Ecto neural progenitor cell (in vitro differentiated cells): ENCODE measurements at regions not wholly inside any gene's neighbourhood (a gene's known extent, or its start where the extent isn't known, plus 50 kb on each side); places are given as distances from the start of the nearest gene placed in this dataset.
"Not testable (repeated sequence)": the region's sequence is repeated elsewhere in the genome, so short reads cannot be mapped to it uniquely, and the experiment has no call there.

Experiments used
- DNase-seq: peaks from one replicate; pipeline ENCODE4 v3.0.0-alpha.2; 2018; ENCODE audit warnings: low spot score

GRCh38 chr12:66733321-66733720, 54.4 kb upstream of the GRIP1 start:
- DNase-seq, result no peak

DNA sequence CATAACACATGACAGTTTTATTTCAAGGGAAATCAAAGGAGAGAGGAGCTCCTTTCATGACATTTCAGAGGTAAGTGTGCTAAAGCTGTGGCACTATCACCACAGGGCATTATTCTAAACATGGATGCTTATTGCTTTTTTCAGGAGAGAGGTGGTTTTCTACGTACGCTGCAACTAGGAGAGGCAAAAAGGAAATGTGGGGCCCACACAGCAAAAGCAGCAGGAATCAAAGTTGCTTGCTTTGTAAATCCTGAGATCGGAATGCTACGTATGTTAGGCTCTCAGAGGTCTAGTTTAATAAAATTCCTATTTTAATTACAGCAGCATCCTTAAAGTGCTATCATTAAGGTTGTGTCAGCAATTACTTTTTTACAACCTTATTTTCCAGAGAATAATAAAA, 55.0 kb upstream of the GRIP1 start:
- DNase-seq, result no peak

GRCh38 chr12:66735275-66735674, 56.4 kb upstream of the GRIP1 start:
- DNase-seq, result no peak

GRCh38 chr12:66736931-66737330, 58.1 kb upstream of the GRIP1 start:
- no peak for DNase-seq

DNA sequence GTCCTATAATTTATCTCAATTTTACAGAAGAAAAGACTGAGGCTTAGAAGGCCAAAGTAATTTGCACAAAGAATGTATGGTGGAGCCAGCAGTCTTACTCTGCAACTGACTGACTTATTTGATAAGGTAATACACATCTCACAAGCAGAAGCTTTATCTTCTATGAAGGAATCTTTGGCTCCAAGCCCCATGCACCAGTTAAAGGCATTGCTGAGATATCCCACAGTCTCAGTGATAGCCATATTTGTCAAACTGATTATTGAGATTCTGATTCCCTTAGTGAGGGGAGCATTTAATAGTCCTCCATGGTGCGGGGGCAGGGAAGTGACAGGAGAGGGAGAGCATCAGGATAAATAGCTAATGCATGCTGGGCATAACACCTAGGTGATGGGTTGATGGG, 60.4 kb upstream of the GRIP1 start:
- DNase-seq, result no peak

DNA sequence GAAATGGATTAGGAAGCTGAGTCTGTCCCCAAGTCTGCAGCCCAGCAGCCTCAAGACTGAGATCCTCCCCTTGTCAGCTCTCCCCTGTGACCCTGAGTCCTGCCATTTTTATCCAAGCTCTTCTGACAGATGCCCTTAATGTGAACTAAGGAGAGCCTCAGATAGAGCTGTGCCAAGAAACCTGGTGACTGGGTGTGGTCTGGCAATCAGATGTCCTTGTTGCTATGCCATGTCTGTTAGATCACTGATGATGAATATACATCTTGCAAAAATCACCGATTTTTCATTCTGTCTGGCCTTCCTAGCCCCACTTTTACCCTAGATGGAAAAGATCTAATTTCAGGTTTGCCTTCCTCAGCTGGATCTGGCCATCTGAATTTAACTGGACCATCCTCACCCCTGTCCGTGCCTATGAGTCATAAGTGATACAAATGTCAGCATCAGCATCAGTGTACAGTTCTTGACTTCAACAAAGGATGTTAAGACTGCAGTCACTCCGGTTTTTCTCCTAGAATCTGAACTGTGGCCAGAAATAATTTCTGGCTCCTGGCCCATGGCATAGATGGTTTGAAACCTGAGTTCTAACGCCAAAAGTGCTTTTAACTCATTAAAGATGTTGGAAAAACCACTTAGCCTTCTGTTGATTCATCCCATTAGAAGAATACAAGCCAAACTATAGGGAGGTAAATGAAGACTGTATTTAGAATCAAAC, 61.2 kb upstream of the GRIP1 start:
- no peak for DNase-seq

- no peak for DNase-seq
Measured at GRCh38 chr12:66740732-66741131, 61.9 kb upstream of the GRIP1 start.

- no peak for DNase-seq
Measured at GRCh38 chr12:66741919-66742318, 63.0 kb upstream of the GRIP1 start.

GRCh38 chr12:66742508-66743367, 63.9 kb upstream of the GRIP1 start:
- DNase-seq, result no peak

GRCh38 chr12:66744461-66744860, 65.6 kb upstream of the GRIP1 start:
- DNase-seq, result no peak

DNA sequence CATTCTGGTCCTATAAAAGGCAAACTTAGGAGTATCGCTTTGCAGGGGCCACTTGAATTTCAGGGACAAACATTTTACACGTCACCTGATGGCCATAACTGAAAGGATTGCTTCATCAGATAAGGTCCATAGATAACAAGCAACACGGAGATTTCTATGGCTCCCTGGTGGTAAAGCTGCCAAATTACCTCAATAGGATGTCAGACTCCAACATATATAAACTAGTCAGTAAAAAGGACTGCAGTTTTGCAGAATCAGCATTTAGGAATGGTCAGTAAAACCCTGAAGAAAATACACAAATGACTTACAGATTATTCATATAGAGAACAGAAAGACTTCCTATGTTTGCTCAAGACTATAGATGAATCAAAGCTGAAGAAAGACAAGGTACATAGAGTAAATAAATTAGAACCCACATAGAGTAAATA, 66.1 kb upstream of the GRIP1 start:
- DNase-seq, result no peak

DNA sequence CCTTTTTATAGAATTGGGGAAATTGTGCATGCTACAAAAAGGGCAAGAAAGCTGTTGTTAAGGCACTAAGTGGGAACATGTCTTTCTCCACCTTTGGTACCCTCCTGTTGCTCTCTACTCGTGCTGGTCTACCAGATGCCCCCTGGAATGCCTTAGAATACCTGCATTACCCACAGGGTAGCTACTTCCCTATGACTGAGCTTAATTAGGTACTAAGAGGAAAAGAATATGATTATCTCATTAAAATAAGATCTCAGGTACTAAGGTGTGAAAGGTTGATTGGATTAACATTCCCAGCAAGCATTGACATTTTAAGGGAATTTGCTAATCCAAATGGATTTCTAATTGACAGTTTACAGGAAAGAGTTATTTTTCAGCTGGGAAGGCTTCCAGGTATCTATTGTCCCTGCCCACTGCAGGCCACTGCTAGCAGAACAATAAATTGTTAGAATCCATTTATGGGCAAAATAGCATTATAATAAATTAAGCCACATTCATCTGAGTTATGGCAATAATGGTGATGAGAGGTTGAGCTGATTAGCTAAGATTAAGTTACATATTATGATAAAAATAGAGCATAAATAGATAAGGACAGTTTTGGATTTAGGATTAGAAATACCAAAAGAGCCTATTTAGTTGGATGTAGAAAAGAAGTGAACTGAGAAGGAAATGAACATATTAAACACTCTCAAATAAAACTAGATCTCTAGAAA, 67.8 kb upstream of the GRIP1 start:
- DNase-seq, result no peak

- no peak for DNase-seq
Measured at GRCh38 chr12:66751432-66752113, 72.7 kb upstream of the GRIP1 start.

GRCh38 chr12:66753810-66754209, 74.9 kb upstream of the GRIP1 start:
- DNase-seq, result no peak

GRCh38 chr12:66755727-66756395, 77.0 kb upstream of the GRIP1 start:
- no peak for DNase-seq

GRCh38 chr12:66756631-66757030, 77.8 kb upstream of the GRIP1 start:
- DNase-seq, result no peak

GRCh38 chr12:66760122-66760521, 81.2 kb upstream of the GRIP1 start:
- DNase-seq, result not testable (repeated sequence)

DNA sequence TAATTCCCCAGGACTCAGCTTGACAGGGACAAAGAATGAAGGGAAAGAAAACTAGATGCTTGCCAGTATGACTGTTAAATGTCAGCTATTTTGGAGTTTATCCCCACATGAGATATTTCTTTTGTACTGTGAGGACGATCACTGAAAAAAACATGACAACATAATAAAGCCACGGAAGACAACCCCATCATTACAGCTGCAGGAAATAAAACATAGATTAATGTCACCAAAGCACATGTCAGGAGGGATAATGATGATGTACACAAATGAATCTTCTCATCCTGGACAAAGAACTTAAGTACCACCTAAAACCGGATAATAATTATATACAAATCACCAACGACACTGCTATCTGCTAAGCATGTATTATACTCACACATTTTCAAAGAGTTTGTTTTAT, 84.6 kb upstream of the GRIP1 start:
- DNase-seq, result no peak

GRCh38 chr12:66765204-66765603, 86.3 kb upstream of the GRIP1 start:
- no peak for DNase-seq

GRCh38 chr12:66767536-66767935, 88.7 kb upstream of the GRIP1 start:
- no peak for DNase-seq

DNA sequence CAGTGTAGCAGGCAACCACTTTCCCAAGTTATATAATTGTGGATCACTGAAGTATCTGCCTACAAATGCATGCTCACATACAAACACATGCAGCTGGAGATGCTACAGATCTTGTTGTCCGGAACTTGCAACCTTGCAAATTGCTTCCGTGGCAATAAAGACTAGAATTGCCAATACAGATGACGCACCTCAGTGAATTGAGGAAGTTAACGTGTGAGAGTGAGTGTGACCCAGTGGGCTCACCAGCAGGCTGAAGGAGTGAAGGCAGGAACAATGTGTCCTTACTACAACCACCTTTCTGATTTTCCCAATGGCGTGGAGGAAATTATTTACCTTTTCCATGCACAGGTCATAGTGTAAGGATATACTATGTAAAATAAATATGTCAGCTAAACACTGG, 89.4 kb upstream of the GRIP1 start:
- DNase-seq, result no peak

GRCh38 chr12:66774929-66775328, 96.1 kb upstream of the GRIP1 start:
- DNase-seq, result no peak
